Transverse colon (tissue), 4 donors: ENCODE measurements at regions not wholly inside any gene's neighbourhood (a gene's known extent, or its start where the extent isn't known, plus 50 kb on each side); places are given as distances from the start of the nearest gene placed in this dataset.

Experiments used
- DNase-seq: peaks from one replicate; pipeline ENCODE4 v3.0.0-alpha.2; 2019
- H3K27ac ChIP-seq, 4 donors: fragments of 200-600 bp; sonication (generic); 2 replicates each; pipeline ENCODE4 v1.5.1; 2016 to 2018; ENCODE audit warnings: inconsistent platforms in 4 of 4
- H3K27me3 ChIP-seq: fragments of 200-600 bp; sonication (generic); 2 replicates; pipeline ENCODE4 v1.5.1; 2017; ENCODE audit warnings: inconsistent platforms
- H3K36me3 ChIP-seq, 4 donors: fragments of 200-600 bp; sonication (generic); 2 replicates each; pipeline ENCODE4 v1.5.1; 2017 to 2019; ENCODE audit warnings: inconsistent platforms in 4 of 4
- H3K4me1 ChIP-seq, 4 donors: fragments of 200-600 bp; sonication (generic); 2 replicates each; pipeline ENCODE4 v1.5.1; 2017 to 2020; ENCODE audit warnings: inconsistent platforms in 4 of 4
- H3K4me3 ChIP-seq, 4 donors: fragments of 200-600 bp; sonication (generic); 1 replicate in 1 of 4; 2 replicates in 3 of 4; pipeline versions ENCODE4 v1.5.1 to v1.6.1; 2017 to 2019; ENCODE audit warnings: inconsistent platforms in 4 of 4
- H3K9me3 ChIP-seq, 2 donors: fragments of 200-600 bp; sonication (generic); 2 replicates each; pipeline ENCODE4 v1.5.1; 2017 to 2019; ENCODE audit warnings: inconsistent platforms in 2 of 2
- CTCF ChIP-seq, 5 experiments: fragments of 200-600 bp in 3 of 5; fragments of 450-650 bp in 2 of 5; sonication (generic) in 3 of 5; IDR thresholded peaks; 1 replicate in 2 of 5; 2 replicates in 3 of 5; pipeline ENCODE4 v1.5.1; 2016 to 2017; ENCODE audit warnings: antibody characterized with exemption in 5 of 5, inconsistent platforms in 3 of 5, mild to moderate bottlenecking in 2 of 5, moderate library complexity in 1 of 5
- EP300 ChIP-seq: sonication (generic); formaldehyde crosslinking; IDR thresholded peaks from one replicate; pipeline ENCODE4 v1.6.1; 2017; ENCODE audit warnings: antibody characterized with exemption, low read depth
- POLR2A ChIP-seq: fragments of 450-650 bp; IDR thresholded peaks from one replicate; pipeline ENCODE4 v1.6.1; 2016; ENCODE audit warnings: antibody characterized with exemption, mild to moderate bottlenecking, moderate library complexity
- POLR2AphosphoS5 ChIP-seq, 3 donors: sonication (generic); formaldehyde crosslinking; IDR thresholded peaks; one replicate each; pipeline ENCODE4 v1.6.1; 2016; ENCODE audit warnings: antibody characterized with exemption in 3 of 3
- WGBS, 2 donors: methylation state at CpG; one replicate each; pipeline ENCODE4 v1.1.5; 2018; ENCODE audit warnings: low coverage in 1 of 2; 5-methylcytosine and 5-hydroxymethylcytosine counted together
- in situ Hi-C, 4 donors: fragments of 200-750 bp; cut with MboI; loops; one replicate each; pipeline versions ENCODE4 v1.15.0 to v1.15.1; 2017; ENCODE audit warnings: low sequenced_read_pairs in 3 of 4, low pct_ligation_motif_present in 1 of 4, low pct_unique_long_range_greater_than_20kb in 1 of 4
- intact Hi-C: fragments of 100-400 bp; cut with DNase I; formaldehyde crosslinking; loops from one replicate; pipeline ENCODE4 v1.15.1; 2023; ENCODE audit warnings: low total_unique reads

- no peaks in the 10 kb centered on the region for H3K4me1 ChIP-seq
- H3K4me3 ChIP-seq, result no peak overlapping the region
- WGBS, 2 donors, result 73% methylated on average over 7 of the region's 7 CpGs; no CpG with 5 or more reads in 1 of the 2 donors
- intact Hi-C loops (no loop called here), in situ Hi-C loops (no loop called here)
- DNase-seq, result no peak
- H3K27ac ChIP-seq, result no peak overlapping the region
- peaks cover 3 to 5% of the 10 kb centered on the region in 2 donors for H3K9me3 ChIP-seq
- no peaks in the 10 kb centered on the region for H3K27me3 ChIP-seq
- no peak for TF ChIP-seq POLR2A
- no peak for TF ChIP-seq POLR2AphosphoS5 (IDR thresholded peaks at IDR 0.05)
- no peak for TF ChIP-seq EP300
- no peak for TF ChIP-seq CTCF (IDR thresholded peaks at IDR 0.05)
- no peaks in the 10 kb centered on the region for H3K36me3 ChIP-seq
Observed at GRCh38 chr9:118640836-118641560, 728.2 kb downstream of the BRINP1 start.

GRCh38 chr9:118643118-118643517, 726.1 kb downstream of the BRINP1 start:
- Histone ChIP-seq H3K4me1 (no peaks in the 10 kb centered on the region), H3K27ac (no peak overlapping the region), H3K9me3 (peaks cover 3 to 7% of the 10 kb centered on the region in 2 donors), H3K27me3 (no peaks in the 10 kb centered on the region), H3K4me3 (no peak overlapping the region), H3K36me3 (no peaks in the 10 kb centered on the region)
- WGBS, 2 donors, result 38% methylated on average over 2 of the region's 2 CpGs; no CpG with 5 or more reads in 1 of the 2 donors
- TF ChIP-seq POLR2AphosphoS5 (IDR thresholded peaks at IDR 0.05) (no peak), POLR2A (no peak), EP300 (no peak), CTCF (IDR thresholded peaks at IDR 0.05) (no peak)
- intact Hi-C loops (no loop called here), in situ Hi-C loops (no loop called here)
- DNase-seq, result no peak

- no peak for DNase-seq
- Histone ChIP-seq H3K27me3 (no peaks in the 10 kb centered on the region), H3K36me3 (no peaks in the 10 kb centered on the region), H3K4me1 (no peaks in the 10 kb centered on the region), H3K4me3 (no peak overlapping the region), H3K27ac (no peak overlapping the region), H3K9me3 (peaks cover 3 to 7% of the 10 kb centered on the region in 2 donors)
- intact Hi-C loops, result no loop called here
- WGBS, 2 donors, result 71 to 94% methylated on average over 1 of the region's 1 CpG
- in situ Hi-C loops, result no loop called here
- TF ChIP-seq EP300, result no peak
- TF ChIP-seq POLR2A, result no peak
- TF ChIP-seq CTCF (IDR thresholded peaks at IDR 0.05), result no peak
- no peak for TF ChIP-seq POLR2AphosphoS5 (IDR thresholded peaks at IDR 0.05)
Observed at GRCh38 chr9:118644066-118644465, 725.2 kb downstream of the BRINP1 start.

- no peak for TF ChIP-seq POLR2A
- no peak for TF ChIP-seq POLR2AphosphoS5 (IDR thresholded peaks at IDR 0.05)
- no peak for TF ChIP-seq EP300
- no peak for TF ChIP-seq CTCF (IDR thresholded peaks at IDR 0.05)
- Histone ChIP-seq H3K27ac (no peak overlapping the region), H3K36me3 (no peaks in the 10 kb centered on the region), H3K9me3 (peaks cover 3 to 7% of the 10 kb centered on the region in 2 donors), H3K4me3 (no peak overlapping the region), H3K4me1 (no peaks in the 10 kb centered on the region), H3K27me3 (no peaks in the 10 kb centered on the region)
- in situ Hi-C loops, result no loop called here
- no peak for DNase-seq
- 29 to 40% methylated on average over 1 of the region's 1 CpG for WGBS, 2 donors
- intact Hi-C loops, result no loop called here
Observed at GRCh38 chr9:118647331-118647730, 721.9 kb downstream of the BRINP1 start.
